IMR-90 (cell line): ENCODE measurements at regions not wholly inside any gene's neighbourhood (a gene's known extent, or its start where the extent isn't known, plus 50 kb on each side); places are given as distances from the start of the nearest gene placed in this dataset.
"Not testable (repeated sequence)": the region's sequence is repeated elsewhere in the genome, so short reads cannot be mapped to it uniquely, and the experiment has no call there.

Experiments
- ATAC-seq: fragments of 200-7000 bp; cut with Tn5 transposase; 2 replicates; pipeline ENCODE4 v1.9.1; 2020; ENCODE audit warnings: low read depth, mild to moderate bottlenecking, moderate library complexity
- BruUV-seq: library from RNA; stranded (reverse); fragments of 400-500 nt; replicated peaks from 2 replicates; lab custom pipeline; 2021; lab: Mats Ljungman, UMichigan
- CTCF ChIA-PET: fragments of 300-600 bp; formaldehyde crosslinking; extraction: SDS; loops from one replicate; lab custom pipeline; 2021; ENCODE audit warnings: antibody characterized with exemption; lab: Yijun Ruan, JAX
- POLR2A ChIA-PET: fragments of 300-600 bp; sonication (Branson Sonifier 250); formaldehyde crosslinking; loops from one replicate; lab custom pipeline; 2022; ENCODE audit warnings: antibody characterized with exemption; ENCODE audit not compliant: unreplicated experiment; lab: Charles Lee
- DNase-seq: peaks from one replicate; pipeline ENCODE4 v3.0.0; 2013
- H2AFZ ChIP-seq: replicated peaks from 2 replicates; pipeline ENCODE3; 2013; ENCODE audit warnings: low read length, mild to moderate bottlenecking; ENCODE audit not compliant: poor library complexity
- H2AK5ac ChIP-seq: 2 replicates; pipeline ENCODE4 v1.6.1; 2013; ENCODE audit warnings: low read depth, low read length, inconsistent platforms
- H2AK9ac ChIP-seq: replicated peaks from 2 replicates; pipeline ENCODE3; 2013; ENCODE audit warnings: mild to moderate bottlenecking, low read depth, low read length, moderate library complexity; ENCODE audit not compliant: poor library complexity
- H2BK120ac ChIP-seq: 2 replicates; pipeline ENCODE4 v1.6.1; 2013; ENCODE audit warnings: low read depth, low read length, inconsistent platforms
- H2BK15ac ChIP-seq: 3 replicates; pipeline ENCODE4 v1.6.1; 2013; ENCODE audit warnings: low read depth, low read length, inconsistent platforms
- H2BK20ac ChIP-seq: 2 replicates; pipeline ENCODE4 v1.6.1; 2013; ENCODE audit warnings: low read depth, mild to moderate bottlenecking, inconsistent platforms, low read length, moderate library complexity
- H2BK5ac ChIP-seq: 2 replicates; pipeline ENCODE4 v1.6.1; 2013; ENCODE audit warnings: mild to moderate bottlenecking, low read depth, low read length, inconsistent platforms; ENCODE audit not compliant: poor library complexity, severe bottlenecking
- H3K14ac ChIP-seq: replicated peaks from 2 replicates; pipeline ENCODE4 v1.6.1; 2013; ENCODE audit warnings: low read depth, low read length, inconsistent platforms
- H3K18ac ChIP-seq: 2 replicates; pipeline ENCODE4 v1.6.1; 2013; ENCODE audit warnings: low read depth, low read length, control low read depth
- H3K23ac ChIP-seq: 2 replicates; pipeline ENCODE4 v1.6.1; 2013; ENCODE audit warnings: low read depth, low read length, inconsistent platforms
- H3K27ac ChIP-seq: 2 replicates; pipeline ENCODE4 v1.5.1; 2013; ENCODE audit warnings: mild to moderate bottlenecking, control low read depth, low read length; ENCODE audit not compliant: insufficient read depth
- H3K27me3 ChIP-seq: 2 replicates; pipeline ENCODE4 v1.6.1; 2013; ENCODE audit warnings: low read length; ENCODE audit not compliant: control insufficient read depth, insufficient read depth
- H3K36me3 ChIP-seq: 2 replicates; pipeline ENCODE4 v1.6.1; 2013; ENCODE audit warnings: low read length, mixed read lengths; ENCODE audit not compliant: control insufficient read depth, insufficient read depth
- H3K4ac ChIP-seq: 2 replicates; pipeline ENCODE4 v1.6.1; 2013; ENCODE audit warnings: low read depth, low read length, inconsistent platforms
- H3K4me1 ChIP-seq: 2 replicates; pipeline ENCODE4 v1.6.1; 2013; ENCODE audit warnings: low read length, mixed read lengths; ENCODE audit not compliant: control insufficient read depth, insufficient read depth
- H3K4me2 ChIP-seq: 2 replicates; pipeline ENCODE4 v1.6.1; 2013; ENCODE audit warnings: low read depth, mild to moderate bottlenecking, control low read depth, low read length, moderate library complexity
- H3K4me3 ChIP-seq: 2 replicates; pipeline ENCODE4 v1.5.1; 2013; ENCODE audit warnings: low read depth, mild to moderate bottlenecking, control low read depth, low read length, moderate library complexity; ENCODE audit not compliant: insufficient read depth
- H3K56ac ChIP-seq: 2 replicates; pipeline ENCODE4 v1.6.1; 2013; ENCODE audit warnings: low read length, inconsistent platforms; ENCODE audit not compliant: insufficient read depth; ENCODE audit errors: extremely low read depth
- H3K79me1 ChIP-seq, 2 experiments: 2 replicates each; pipeline ENCODE4 v1.6.1; 2013; ENCODE audit warnings: low read length in 2 of 2, inconsistent platforms in 1 of 2, low read depth in 1 of 2
- H3K9ac ChIP-seq: 2 replicates; pipeline ENCODE4 v1.6.1; 2013; ENCODE audit warnings: low read depth, low read length, control low read depth
- H3K9me1 ChIP-seq: 2 replicates; pipeline ENCODE4 v1.6.1; 2013; ENCODE audit warnings: low read length, inconsistent platforms; ENCODE audit not compliant: insufficient read depth
- H3K9me3 ChIP-seq: 2 replicates; pipeline ENCODE4 v1.6.1; 2013; ENCODE audit warnings: low read length; ENCODE audit not compliant: control insufficient read depth, insufficient read depth
- H4K20me1 ChIP-seq: 2 replicates; pipeline ENCODE4 v1.6.1; 2013; ENCODE audit warnings: low read length, inconsistent platforms; ENCODE audit not compliant: insufficient read depth
- H4K5ac ChIP-seq: 2 replicates; pipeline ENCODE4 v1.6.1; 2013; ENCODE audit warnings: mild to moderate bottlenecking, low read depth, low read length, control low read depth
- H4K8ac ChIP-seq, 2 experiments: 2 replicates each; pipeline ENCODE4 v1.6.1; 2013; ENCODE audit warnings: low read depth in 2 of 2, low read length in 2 of 2, control low read depth in 1 of 2, inconsistent platforms in 1 of 2
- H4K91ac ChIP-seq: 2 replicates; pipeline ENCODE4 v1.6.1; 2013; ENCODE audit warnings: low read depth, low read length, inconsistent platforms; ENCODE audit not compliant: insufficient read depth
- CEBPB ChIP-seq: IDR thresholded peaks from 2 replicates; pipeline ENCODE4 v1.6.1; 2012; ENCODE audit warnings: low read depth, low read length, improper control_type of control experiment
- NFE2L2 ChIP-seq: fragments of 150-350 bp; IDR thresholded peaks from 2 replicates; pipeline ENCODE4 v1.6.1; 2016; ENCODE audit warnings: low read depth, mild to moderate bottlenecking, low read length
- RAD21 ChIP-seq: IDR thresholded peaks from 2 replicates; pipeline ENCODE4 v1.6.1; 2012; ENCODE audit warnings: low read length, improper control_type of control experiment
- WGBS, 2 experiments: methylation state at CpG; one replicate each; pipeline versions ENCODE4 v1.1.5 to v1.1.7; 2013; ENCODE audit warnings: missing lambda C conversion rate in 2 of 2; ENCODE audit not compliant: insufficient read length in 1 of 2; ENCODE audit errors: extremely low coverage in 2 of 2; 5-methylcytosine and 5-hydroxymethylcytosine counted together
- dilution Hi-C: fragments of 300-500 bp; cut with HindIII; formaldehyde crosslinking; loops from one replicate; pipeline ENCODE4 v1.14.3; 2018; ENCODE audit warnings: low sequenced_read_pairs; ENCODE audit not compliant: unreplicated experiment
- in situ Hi-C: fragments of 300-500 bp; cut with MboI; formaldehyde crosslinking; loops from 3 replicates; pipeline ENCODE4 v1.14.3; 2019; ENCODE audit warnings: low sequenced_read_pairs, inconsistent platforms, mixed read lengths
- intact Hi-C: fragments of 100-400 bp; cut with micrococcal nuclease; formaldehyde crosslinking; loops from 2 replicates; pipeline ENCODE4 v1.10.0; 2022

DNA sequence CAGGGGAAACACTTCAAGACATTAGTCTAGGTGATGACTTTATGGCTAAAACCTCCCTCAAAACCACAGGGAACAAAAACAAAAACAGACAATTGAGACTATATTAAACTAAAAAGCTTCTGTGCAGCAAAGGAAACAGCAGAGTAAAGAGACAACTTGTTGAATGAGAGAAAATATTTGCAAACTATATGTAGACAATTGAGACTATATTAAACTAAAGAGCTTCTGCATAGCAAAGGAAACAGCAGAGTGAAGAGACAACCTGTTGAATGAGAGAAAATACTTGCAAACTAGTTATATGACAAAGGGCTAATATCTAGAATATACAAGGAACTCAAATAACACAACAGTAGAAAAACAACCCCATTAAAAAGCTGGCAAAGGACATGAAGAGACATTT lies 136.4 kb downstream of the IBTK start:
- DNase-seq (no peak), ATAC-seq (no peak)
- Histone ChIP-seq H3K23ac (no peak overlapping the region), H3K4me2 (no peak overlapping the region), H2BK120ac (no peak overlapping the region), H3K4me1 (no peaks in the 10 kb centered on the region), H3K36me3 (no peaks in the 10 kb centered on the region), H3K9me3 (no peaks in the 10 kb centered on the region), H2BK5ac (no peak overlapping the region), H3K14ac (no peak overlapping the region), H3K9ac (no peak overlapping the region), H2BK20ac (no peak overlapping the region), H4K91ac (no peak overlapping the region), H2BK15ac (no peak overlapping the region), H3K79me1 (no peaks in the 10 kb centered on the region), H3K27ac (no peak overlapping the region), H3K9me1 (no peaks in the 10 kb centered on the region), H3K4me3 (no peak overlapping the region), H4K20me1 (no peaks in the 10 kb centered on the region), H2AK9ac (no peak overlapping the region), H3K4ac (no peak overlapping the region), H4K8ac (no peak overlapping the region), H3K18ac (no peak overlapping the region), H4K5ac (no peak overlapping the region), H3K27me3 (no peaks in the 10 kb centered on the region; the same call in 1 of the 2 replicates), H2AFZ (no peak overlapping the region), H3K56ac (no peak overlapping the region), H2AK5ac (no peak overlapping the region)
- ChIA-PET CTCF (no interaction called here), POLR2A (no interaction called here)
- dilution Hi-C loops (no loop called here), intact Hi-C loops (no loop called here), in situ Hi-C loops (no loop called here)
- TF ChIP-seq CEBPB (no peak), RAD21 (no peak), NFE2L2 (no peak)
- BruUV-seq = no TSS peak

DNA sequence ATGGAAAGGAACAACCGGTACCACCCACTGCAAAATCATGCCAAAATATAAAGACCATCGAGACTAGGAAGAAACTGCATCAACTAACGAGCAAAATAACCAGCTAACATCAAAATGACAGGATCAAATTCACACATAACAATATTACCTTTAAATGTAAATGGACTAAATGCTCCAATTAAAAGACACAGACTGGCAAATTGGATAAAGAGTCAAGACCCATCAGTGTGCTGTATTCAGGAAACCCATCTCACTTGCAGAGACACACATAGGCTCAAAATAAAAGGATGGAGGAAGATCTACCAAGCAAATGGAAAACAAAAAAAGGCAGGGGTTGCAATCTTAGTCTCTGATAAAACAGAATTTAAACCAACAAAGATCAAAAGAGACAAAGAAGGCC lies 144.4 kb downstream of the IBTK start:
- DNase-seq, H3K79me1 ChIP-seq, H4K20me1 ChIP-seq, H3K23ac ChIP-seq, H3K9me3 ChIP-seq, H3K4me3 ChIP-seq, H4K8ac ChIP-seq, ATAC-seq, H3K36me3 ChIP-seq, H2BK5ac ChIP-seq, H2AK9ac ChIP-seq, H2AK5ac ChIP-seq, H3K14ac ChIP-seq, H3K56ac ChIP-seq, intact Hi-C loops, H3K27me3 ChIP-seq, BruUV-seq, H3K4ac ChIP-seq, H2AFZ ChIP-seq, H3K18ac ChIP-seq, H2BK120ac ChIP-seq, H4K91ac ChIP-seq, H3K9me1 ChIP-seq, POLR2A ChIA-PET, H2BK20ac ChIP-seq, H4K5ac ChIP-seq, H3K9ac ChIP-seq, CTCF ChIA-PET, dilution Hi-C loops, H3K4me1 ChIP-seq, in situ Hi-C loops, H3K4me2 ChIP-seq, H3K27ac ChIP-seq, H2BK15ac ChIP-seq: not testable (repeated sequence)
- WGBS, 2 experiments = no CpG with 5 or more reads among the region's 3 CpGs
